NCI-H526 (cell line): ENCODE measurements at regions not wholly inside any gene's neighbourhood (a gene's known extent, or its start where the extent isn't known, plus 50 kb on each side); places are given as distances from the start of the nearest gene placed in this dataset.

Source experiments
- DNase-seq, 2 experiments: peaks; one replicate each; lab custom pipeline; 2025; lab: John Stamatoyannopoulos, UW

DNA sequence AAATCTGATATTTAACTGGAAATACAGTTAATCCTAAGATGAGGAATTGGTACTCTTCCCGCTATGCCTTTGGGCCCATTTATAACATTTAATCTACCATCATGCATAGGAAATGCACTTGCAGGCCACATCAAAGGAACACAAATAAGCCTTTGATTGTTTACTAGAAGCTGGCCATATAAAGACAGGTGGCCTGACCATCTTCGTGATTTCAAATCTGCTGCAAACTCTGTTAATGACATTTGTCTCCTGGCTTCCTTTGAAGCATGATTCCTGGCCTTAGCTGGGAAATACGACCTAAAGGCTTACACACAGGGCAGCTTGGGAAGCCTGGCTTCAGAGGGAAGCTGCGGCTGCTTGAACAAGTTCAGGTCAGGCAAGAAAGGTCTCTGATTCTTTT lies 552.1 kb downstream of the CDH26 start:
- DNase-seq, result no peak

- DNase-seq, result no peak
Measured at GRCh38 chr20:60512443-60512842, 554.2 kb downstream of the CDH26 start.

DNA sequence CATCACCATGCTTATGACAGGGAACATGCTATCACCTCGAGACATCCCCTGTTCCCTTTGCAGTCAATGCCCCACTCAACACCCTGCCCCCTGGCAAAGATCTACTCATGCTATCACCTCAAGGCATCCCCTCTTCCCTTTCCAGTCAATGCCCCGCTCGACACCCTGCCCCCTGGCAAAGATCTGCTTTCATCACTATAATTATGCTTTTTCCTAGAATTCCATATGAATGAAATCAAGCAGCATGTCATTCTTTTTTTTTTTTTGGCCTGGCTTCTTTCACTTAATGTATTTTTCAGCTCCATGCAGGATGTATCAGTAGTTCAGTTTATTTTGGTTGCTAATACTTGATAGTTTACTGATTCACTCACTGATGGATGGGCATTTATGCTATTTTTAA lies 554.9 kb downstream of the CDH26 start:
- DNase-seq, result no peak

DNA sequence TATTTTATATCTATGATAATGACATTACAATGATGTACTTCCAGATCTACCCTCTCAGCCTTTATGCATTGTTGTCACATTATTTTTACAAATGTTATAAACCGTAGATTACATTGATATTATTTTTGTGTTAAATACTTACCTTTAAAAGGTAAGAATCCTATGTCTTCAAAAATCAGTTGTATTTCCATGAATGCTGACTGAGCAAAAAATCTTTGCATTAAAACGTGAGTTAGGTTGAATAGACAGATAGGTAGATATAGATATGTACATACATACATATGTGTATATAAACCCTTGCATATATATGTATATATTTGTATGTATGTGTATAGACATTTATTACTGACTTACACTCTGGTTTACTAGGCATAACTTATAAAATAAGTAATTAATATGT lies 558.2 kb downstream of the CDH26 start:
- DNase-seq, result no peak

- DNase-seq, result no peak
Measured at GRCh38 chr20:60518022-60518421, 559.8 kb downstream of the CDH26 start.

- no peak for DNase-seq
Measured at GRCh38 chr20:60525397-60525796, 567.2 kb downstream of the CDH26 start.

- no peak for DNase-seq
Measured at GRCh38 chr20:60527656-60528055, 569.4 kb downstream of the CDH26 start.

GRCh38 chr20:60528141-60528540 lies 569.9 kb downstream of the CDH26 start:
- no peak for DNase-seq

GRCh38 chr20:60529149-60529548 lies 570.9 kb downstream of the CDH26 start:
- no peak for DNase-seq

- no peak for DNase-seq
Measured at GRCh38 chr20:60535211-60535610, 577.0 kb downstream of the CDH26 start.

- peak; percentile 87 to 91 for DNase-seq
Measured at GRCh38 chr20:60540591-60540990, 582.4 kb downstream of the CDH26 start.

DNA sequence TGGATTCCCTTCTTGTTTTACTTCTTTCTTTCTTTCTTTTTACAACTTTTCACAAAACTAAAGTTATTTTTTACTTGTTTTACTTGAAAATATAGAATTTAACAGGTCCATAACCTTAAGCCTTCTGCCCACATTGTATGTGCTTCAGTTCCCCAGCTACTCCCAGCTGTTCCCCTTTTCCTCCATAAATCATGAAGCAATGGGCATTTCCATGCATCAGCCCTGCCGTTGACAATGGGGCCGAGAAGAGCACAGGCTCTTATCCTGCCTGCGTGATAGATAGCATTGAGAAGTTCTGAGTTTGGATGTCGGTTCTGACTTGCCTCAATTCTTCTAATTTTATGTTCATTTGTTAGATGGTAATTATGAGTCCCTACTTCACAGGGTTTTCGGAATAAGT lies 583.8 kb downstream of the CDH26 start:
- peak in 1 of 2 experiments; percentile 38 for DNase-seq

DNA sequence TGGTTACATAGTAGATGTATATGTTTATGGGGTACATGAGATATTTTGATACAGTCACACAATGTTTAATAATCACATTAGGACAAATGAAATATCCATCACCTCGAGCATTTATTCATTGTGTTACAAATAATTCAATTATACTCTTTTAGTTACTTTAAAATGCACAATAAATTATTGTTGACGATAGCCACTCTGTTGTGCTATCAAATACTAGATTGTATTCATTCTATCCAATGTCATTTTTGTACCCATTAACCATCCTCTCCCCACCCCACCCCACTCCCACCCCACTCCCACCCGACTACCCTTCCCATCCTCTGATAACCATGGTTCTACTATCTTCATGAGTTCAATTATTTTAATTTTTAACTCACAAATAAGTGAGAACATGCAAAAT lies 585.4 kb downstream of the CDH26 start:
- DNase-seq, result no peak

- DNase-seq, result no peak
Measured at GRCh38 chr20:60553095-60553494, 594.9 kb downstream of the CDH26 start.

DNA sequence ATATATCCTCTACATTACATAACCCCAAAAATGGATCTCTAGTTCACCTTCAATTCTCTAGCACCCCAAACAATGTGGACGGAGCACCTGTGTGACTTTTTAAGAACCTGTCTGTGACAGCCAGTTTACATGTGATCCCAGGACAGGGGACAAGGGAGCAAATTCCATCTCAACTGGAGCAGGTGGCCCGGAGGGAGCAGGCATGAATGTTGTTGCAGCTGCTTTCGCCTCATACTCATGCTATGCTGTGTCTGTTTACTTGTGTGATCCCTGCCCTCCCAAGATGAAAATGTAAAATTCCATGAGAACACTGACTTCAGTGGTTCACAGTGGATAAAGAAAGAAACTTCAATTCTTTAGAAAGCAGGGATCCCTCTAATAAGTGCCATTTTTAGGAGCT lies 600.3 kb downstream of the CDH26 start:
- no peak for DNase-seq

DNA sequence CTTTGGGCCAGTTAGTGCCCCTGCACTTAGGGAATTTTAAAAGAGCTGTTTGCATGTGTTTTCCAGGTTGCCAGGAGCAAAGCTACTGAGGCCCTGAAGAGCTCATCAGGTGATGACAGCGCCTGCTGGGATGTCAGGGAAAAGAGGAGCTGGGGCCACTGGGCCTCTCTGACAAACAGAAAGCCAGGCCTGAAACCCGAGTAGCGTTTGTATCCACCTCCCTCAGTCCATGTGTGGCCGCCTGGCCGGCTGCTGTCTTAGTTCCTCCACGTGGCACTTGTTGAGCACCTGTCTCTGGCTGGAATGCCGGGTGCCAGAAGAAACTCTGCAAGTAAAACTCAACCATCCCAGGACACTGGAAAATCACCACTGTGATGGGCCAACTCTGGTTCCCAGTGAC lies 601.2 kb downstream of the CDH26 start:
- peak in 1 of 2 experiments; percentile 30 for DNase-seq

GRCh38 chr20:60561052-60561451 lies 602.8 kb downstream of the CDH26 start:
- no peak for DNase-seq

DNA sequence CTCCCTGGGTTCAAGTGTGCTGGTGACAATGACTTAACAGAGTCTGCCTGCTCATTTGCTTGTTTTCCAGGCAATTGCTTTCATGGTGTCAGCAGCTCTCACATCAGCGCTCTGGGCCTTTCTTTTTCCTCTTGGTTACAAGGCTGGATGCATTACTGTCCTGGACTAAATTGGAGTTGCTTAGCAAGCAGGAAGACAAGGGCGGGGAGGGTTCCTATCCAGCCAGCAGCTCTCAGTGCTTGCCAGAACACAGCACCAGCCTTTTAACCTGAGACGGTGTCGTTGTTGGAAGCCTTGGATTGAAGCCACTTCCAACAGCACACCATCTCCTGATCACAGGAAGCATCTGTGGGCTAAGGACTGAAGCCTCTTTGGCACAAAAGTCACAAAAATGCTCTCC lies 606.9 kb downstream of the CDH26 start:
- no peak for DNase-seq

GRCh38 chr20:60565551-60565950 lies 607.3 kb downstream of the CDH26 start:
- DNase-seq, result no peak

DNA sequence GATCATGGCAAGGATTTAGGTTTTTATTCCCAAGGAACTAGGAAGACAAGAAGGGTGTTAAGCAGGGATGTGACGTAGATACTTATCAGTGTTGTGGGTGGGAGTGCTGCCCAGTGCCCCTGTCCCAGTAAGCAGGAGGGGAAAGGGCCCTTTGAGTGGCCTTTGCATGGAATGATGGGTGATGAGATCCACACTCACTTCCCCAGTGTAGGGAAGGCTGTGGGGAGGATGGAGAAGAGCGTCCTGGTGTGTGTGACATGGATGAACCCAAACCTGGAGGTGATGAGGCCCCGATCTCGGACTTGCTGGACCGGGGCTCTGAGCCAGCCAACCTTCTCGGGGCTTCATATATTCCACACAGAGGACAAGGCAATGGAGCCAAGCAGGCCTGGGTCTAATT lies 610.9 kb downstream of the CDH26 start:
- no peak for DNase-seq

DNA sequence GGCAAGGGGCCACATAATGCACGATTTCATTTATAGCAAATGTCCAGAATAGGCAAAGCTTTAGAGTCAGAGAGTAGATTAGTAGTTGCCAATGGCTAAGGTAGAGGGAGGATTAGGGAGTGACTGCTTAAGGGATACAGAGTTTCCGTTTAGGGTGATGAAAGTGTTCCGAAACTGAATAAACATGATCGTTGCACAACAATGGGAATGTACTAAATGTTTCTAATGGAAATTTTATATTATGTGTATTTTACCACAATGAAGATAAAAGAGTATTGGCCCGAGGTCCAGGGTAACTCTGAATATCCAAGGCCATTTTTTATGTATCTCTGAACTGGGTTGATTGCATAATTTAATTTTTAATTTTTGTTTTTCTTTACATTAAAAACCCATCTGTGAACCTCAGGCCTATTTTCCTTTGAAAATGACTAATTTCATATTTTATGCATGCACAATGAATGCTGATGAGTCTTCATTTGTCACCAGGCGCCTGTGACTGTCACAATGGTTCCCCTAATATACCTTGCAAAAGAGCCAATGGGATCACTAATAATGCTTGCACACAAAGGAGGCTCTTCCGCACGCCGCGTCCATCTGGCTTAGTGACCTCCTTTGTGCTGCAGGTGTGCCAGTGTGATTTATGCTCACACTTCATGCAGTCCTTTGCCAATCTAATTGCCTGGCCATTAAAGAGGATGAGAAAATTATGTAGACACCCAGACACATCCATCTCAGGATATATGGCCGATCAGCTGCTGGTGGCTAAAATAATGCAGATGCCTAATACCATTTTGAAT lies 612.5 kb downstream of the CDH26 start:
- no peak for DNase-seq

GRCh38 chr20:60573003-60573680 lies 614.9 kb downstream of the CDH26 start:
- no peak for DNase-seq

GRCh38 chr20:60576236-60576635 lies 618.0 kb downstream of the CDH26 start:
- DNase-seq, result peak in 1 of 2 experiments; percentile 12
